ENCODE measurements at regions not wholly inside any gene's neighbourhood (a gene's known extent, or its start where the extent isn't known, plus 50 kb on each side); places are given as distances from the start of the nearest gene placed in this dataset.

- Histone ChIP-seq H3K27me3 (no peaks in the 10 kb centered on the region), H3K36me3 (no peaks in the 10 kb centered on the region), H3K4me1 (no peaks in the 10 kb centered on the region), H3K9me3 (no peaks in the 10 kb centered on the region), H3K27ac (no peak overlapping the region), H3K4me3 (no peak overlapping the region)
- intact Hi-C loops (cut with DNase I), result no loop called here
- TF ChIP-seq POLR2A (IDR thresholded peaks at IDR 0.05) (no peak), POLR2AphosphoS5 (IDR thresholded peaks at IDR 0.05; ENCODE audit: insufficient read depth in 1 of 2, low read depth in 1 of 2) (no peak), CTCF (IDR thresholded peaks at IDR 0.05) (no peak)
- no peak for DNase-seq (ENCODE audit: extremely low spot score in 2 of 2)
Observed at GRCh38 chr2:220779511-220779910, 792.6 kb downstream of the EPHA4 start.

- intact Hi-C loops (cut with DNase I), result no loop called here
- Histone ChIP-seq H3K9me3 (no peaks in the 10 kb centered on the region), H3K4me1 (no peaks in the 10 kb centered on the region), H3K27ac (no peak overlapping the region), H3K36me3 (no peaks in the 10 kb centered on the region), H3K27me3 (no peaks in the 10 kb centered on the region), H3K4me3 (no peak overlapping the region)
- DNase-seq (ENCODE audit: extremely low spot score in 2 of 2), result no peak
- no peak for TF ChIP-seq POLR2AphosphoS5 (IDR thresholded peaks at IDR 0.05; ENCODE audit: insufficient read depth in 1 of 2, low read depth in 1 of 2)
Observed at GRCh38 chr2:220779931-220780330, 792.2 kb downstream of the EPHA4 start.

GRCh38 chr2:220781622-220782241, 790.4 kb downstream of the EPHA4 start:
- TF ChIP-seq POLR2AphosphoS5 (IDR thresholded peaks at IDR 0.05; ENCODE audit: insufficient read depth in 1 of 2, low read depth in 1 of 2) (no peak), POLR2A (IDR thresholded peaks at IDR 0.05) (no peak), CTCF (IDR thresholded peaks at IDR 0.05) (no peak)
- Histone ChIP-seq H3K36me3 (no peaks in the 10 kb centered on the region), H3K9me3 (no peaks in the 10 kb centered on the region), H3K4me1 (no peaks in the 10 kb centered on the region), H3K27ac (no peak overlapping the region), H3K4me3 (no peak overlapping the region), H3K27me3 (no peaks in the 10 kb centered on the region)
- no peak for DNase-seq (ENCODE audit: extremely low spot score in 2 of 2)
- intact Hi-C loops (cut with DNase I), result no loop called here

GRCh38 chr2:220782609-220783113, 789.4 kb downstream of the EPHA4 start:
- no peaks in the 10 kb centered on the region for H3K36me3 ChIP-seq
- H3K27ac ChIP-seq, result no peak overlapping the region
- no peak for TF ChIP-seq POLR2AphosphoS5 (IDR thresholded peaks at IDR 0.05; ENCODE audit: insufficient read depth in 1 of 2, low read depth in 1 of 2)
- TF ChIP-seq CTCF (IDR thresholded peaks at IDR 0.05), result no peak
- TF ChIP-seq POLR2A (IDR thresholded peaks at IDR 0.05), result no peak
- no peaks in the 10 kb centered on the region for H3K4me1 ChIP-seq
- no peak overlapping the region for H3K4me3 ChIP-seq
- no peaks in the 10 kb centered on the region for H3K27me3 ChIP-seq
- intact Hi-C loops (cut with DNase I), result no loop called here
- no peaks in the 10 kb centered on the region for H3K9me3 ChIP-seq
- DNase-seq (ENCODE audit: extremely low spot score in 2 of 2), result no peak

- Histone ChIP-seq H3K27ac (no peak overlapping the region), H3K4me3 (no peak overlapping the region), H3K9me3 (no peaks in the 10 kb centered on the region), H3K4me1 (no peaks in the 10 kb centered on the region), H3K36me3 (no peaks in the 10 kb centered on the region), H3K27me3 (no peaks in the 10 kb centered on the region)
- intact Hi-C loops (cut with DNase I), result no loop called here
- TF ChIP-seq POLR2AphosphoS5 (IDR thresholded peaks at IDR 0.05; ENCODE audit: insufficient read depth in 1 of 2, low read depth in 1 of 2) (no peak), CTCF (IDR thresholded peaks at IDR 0.05) (no peak), POLR2A (IDR thresholded peaks at IDR 0.05) (no peak)
- no peak for DNase-seq (ENCODE audit: extremely low spot score in 2 of 2)
Observed at GRCh38 chr2:220783671-220784070, 788.4 kb downstream of the EPHA4 start.
